ENCODE measurements at regions not wholly inside any gene's neighbourhood (a gene's known extent, or its start where the extent isn't known, plus 50 kb on each side); places are given as distances from the start of the nearest gene placed in this dataset.
"Not testable (repeated sequence)": the region's sequence is repeated elsewhere in the genome, so short reads cannot be mapped to it uniquely, and the experiment has no call there.

DNA sequence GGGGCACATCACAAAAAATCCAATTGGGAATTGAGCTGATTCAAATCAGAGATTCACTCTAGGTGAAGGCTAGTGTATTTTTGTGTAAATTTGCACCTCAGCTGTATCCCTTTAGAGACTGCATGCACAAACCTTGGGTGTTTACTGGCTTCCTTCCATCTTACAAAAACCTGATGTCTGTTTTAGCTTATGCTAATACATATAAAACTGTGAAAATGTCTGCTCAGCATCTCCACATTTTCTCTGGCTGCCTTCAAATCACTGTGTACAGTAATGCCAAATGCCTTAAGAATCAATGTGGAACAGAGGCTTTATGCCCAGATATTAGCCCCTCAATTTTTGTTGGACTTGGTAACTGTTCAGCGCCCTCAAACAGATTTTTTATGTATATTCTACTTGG is 675.8 kb upstream of the SLITRK6 start:
- Histone ChIP-seq H4K20me1 (ENCODE audit: insufficient read depth) (no peaks in the 10 kb centered on the region), H3K4me2 (ENCODE audit: unreplicated experiment) (no peak overlapping the region), H3K9me3 (ENCODE audit: low read depth) (no peaks in the 10 kb centered on the region), H3K4me3 (no peak overlapping the region), H3F3A (ENCODE audit: insufficient read depth) (no peaks in the 10 kb centered on the region), H3K27ac (no peak overlapping the region), H3K9ac (no peak overlapping the region), H3K4me1 (ENCODE audit: insufficient read depth) (no peaks in the 10 kb centered on the region), H3K79me2 (ENCODE audit: insufficient read depth) (no peaks in the 10 kb centered on the region), H3K9me2 (ENCODE audit: insufficient read depth) (no peaks in the 10 kb centered on the region), H2AFZ (no peak overlapping the region), H3K36me3 (ENCODE audit: low read depth) (no peaks in the 10 kb centered on the region), H3K27me3 (replicated peaks; ENCODE audit: insufficient read depth) (no peaks in the 10 kb centered on the region)
- no peak for DNase-seq
- in situ Hi-C loops (cut with MboI), result no loop called here
- no peak for TF ChIP-seq EZH2phosphoT487 (IDR thresholded peaks at IDR 0.05; ENCODE audit: insufficient read depth, low read depth)
- no peak for TF ChIP-seq EZH2 (IDR thresholded peaks at IDR 0.05; ENCODE audit: insufficient read depth, poor library complexity, severe bottlenecking)
- 31 to 42% methylated on average over 1 of the region's 1 CpG for WGBS, 2 experiments (ENCODE audit: low coverage in 1 of 2, low lambda C conversion rate in 2 of 2, missing lambda C conversion rate in 2 of 2)

DNA sequence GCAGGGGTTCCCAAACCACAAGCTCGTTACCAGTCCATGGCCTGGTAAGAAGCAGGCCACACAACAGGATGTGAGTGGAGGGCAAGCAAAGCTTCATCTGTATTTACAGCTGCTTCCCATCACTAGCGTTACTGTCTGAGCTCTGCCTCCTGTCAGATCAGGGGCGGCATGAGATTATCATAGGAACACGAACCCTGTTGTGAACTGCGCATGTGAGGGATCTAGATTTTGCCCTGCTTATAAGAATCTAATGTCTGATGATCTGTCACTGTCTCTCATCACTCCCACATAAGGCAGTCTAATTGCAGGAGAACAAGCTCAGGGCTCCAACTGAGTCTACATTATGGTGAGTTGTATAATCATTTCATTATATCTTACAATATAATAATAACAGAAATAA is 677.4 kb upstream of the SLITRK6 start:
- H3K9me2 ChIP-seq (ENCODE audit: insufficient read depth), result no peaks in the 10 kb centered on the region
- H3K36me3 ChIP-seq (ENCODE audit: low read depth), result no peaks in the 10 kb centered on the region
- H3K9me3 ChIP-seq (ENCODE audit: low read depth), result no peaks in the 10 kb centered on the region
- 31 to 37% methylated on average over 5 of the region's 5 CpGs for WGBS, 2 experiments (ENCODE audit: low coverage in 1 of 2, low lambda C conversion rate in 2 of 2, missing lambda C conversion rate in 2 of 2)
- H3K27me3 ChIP-seq (replicated peaks; ENCODE audit: insufficient read depth), result no peaks in the 10 kb centered on the region
- no peaks in the 10 kb centered on the region for H4K20me1 ChIP-seq (ENCODE audit: insufficient read depth)
- H3K79me2 ChIP-seq (ENCODE audit: insufficient read depth), result no peaks in the 10 kb centered on the region
- TF ChIP-seq EZH2phosphoT487 (IDR thresholded peaks at IDR 0.05; ENCODE audit: insufficient read depth, low read depth) (no peak), EZH2 (IDR thresholded peaks at IDR 0.05; ENCODE audit: insufficient read depth, poor library complexity, severe bottlenecking) (no peak)
- no peak overlapping the region for H3K27ac ChIP-seq
- no peak overlapping the region for H3K4me3 ChIP-seq
- H3F3A ChIP-seq (ENCODE audit: insufficient read depth), result no peaks in the 10 kb centered on the region
- no peak overlapping the region for H2AFZ ChIP-seq
- H3K9ac ChIP-seq, result no peak overlapping the region
- H3K4me1 ChIP-seq (ENCODE audit: insufficient read depth), result no peaks in the 10 kb centered on the region
- in situ Hi-C loops (cut with MboI), result no loop called here
- no peak for DNase-seq
- no peak overlapping the region for H3K4me2 ChIP-seq (ENCODE audit: unreplicated experiment)

DNA sequence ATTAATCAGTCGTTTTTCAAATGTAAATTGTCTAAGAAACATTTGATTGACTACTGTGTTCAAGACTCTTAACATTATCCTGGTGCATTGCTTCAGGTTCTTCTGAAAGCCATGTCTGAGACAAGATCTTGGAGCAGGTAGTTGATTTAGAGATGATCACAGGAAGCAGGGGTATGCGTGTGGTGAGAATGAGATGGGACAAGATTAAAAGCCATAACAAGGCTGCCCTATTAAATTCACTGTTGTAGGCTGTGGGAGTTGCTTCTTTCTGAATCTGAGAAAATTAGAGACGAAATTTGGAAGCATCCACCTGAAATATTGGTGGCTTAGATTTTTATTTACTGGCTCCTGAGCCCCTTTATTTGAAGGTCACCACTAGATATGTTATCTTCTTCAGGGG is 687.4 kb upstream of the SLITRK6 start:
- Histone ChIP-seq H3K9ac (no peak overlapping the region), H3K4me1 (ENCODE audit: insufficient read depth) (no peaks in the 10 kb centered on the region), H3K4me2 (ENCODE audit: unreplicated experiment) (no peak overlapping the region), H2AFZ (no peak overlapping the region), H3K9me2 (ENCODE audit: insufficient read depth) (no peaks in the 10 kb centered on the region), H3F3A (ENCODE audit: insufficient read depth) (no peaks in the 10 kb centered on the region), H3K79me2 (ENCODE audit: insufficient read depth) (no peaks in the 10 kb centered on the region), H4K20me1 (ENCODE audit: insufficient read depth) (no peaks in the 10 kb centered on the region), H3K27me3 (replicated peaks; ENCODE audit: insufficient read depth) (no peaks in the 10 kb centered on the region), H3K4me3 (no peak overlapping the region), H3K9me3 (ENCODE audit: low read depth) (no peaks in the 10 kb centered on the region), H3K27ac (no peak overlapping the region), H3K36me3 (ENCODE audit: low read depth) (no peaks in the 10 kb centered on the region)
- in situ Hi-C loops (cut with MboI), result no loop called here
- 33 to 41% methylated on average over 3 of the region's 3 CpGs for WGBS, 2 experiments (ENCODE audit: low coverage in 1 of 2, low lambda C conversion rate in 2 of 2, missing lambda C conversion rate in 2 of 2)
- no peak for DNase-seq
- TF ChIP-seq EZH2phosphoT487 (IDR thresholded peaks at IDR 0.05; ENCODE audit: insufficient read depth, low read depth) (no peak), EZH2 (IDR thresholded peaks at IDR 0.05; ENCODE audit: insufficient read depth, poor library complexity, severe bottlenecking) (no peak)

DNA sequence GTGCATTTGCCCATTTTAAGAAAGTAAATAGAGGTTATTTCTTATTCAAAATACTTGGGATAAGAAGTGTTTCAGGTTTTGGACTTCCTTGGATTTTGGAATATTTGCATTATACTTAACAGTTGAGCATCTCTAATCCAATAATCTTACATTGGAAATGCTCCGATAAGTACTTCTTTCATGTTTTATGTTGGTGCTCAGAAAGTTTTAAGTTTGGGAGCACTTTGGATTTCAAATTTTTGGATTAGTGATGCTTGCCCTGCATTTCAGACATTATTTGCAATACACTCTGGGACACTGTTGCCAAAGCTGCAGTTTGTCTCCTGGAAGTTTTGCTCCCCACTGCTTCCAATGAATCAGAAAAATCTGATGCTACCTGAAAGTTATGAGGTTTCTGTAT is 691.9 kb upstream of the SLITRK6 start:
- no peaks in the 10 kb centered on the region for H3K9me2 ChIP-seq (ENCODE audit: insufficient read depth)
- H3K36me3 ChIP-seq (ENCODE audit: low read depth), result no peaks in the 10 kb centered on the region
- 92 to 94% methylated on average over 1 of the region's 1 CpG for WGBS, 2 experiments (ENCODE audit: low coverage in 1 of 2, low lambda C conversion rate in 2 of 2, missing lambda C conversion rate in 2 of 2)
- no peaks in the 10 kb centered on the region for H3K9me3 ChIP-seq (ENCODE audit: low read depth)
- TF ChIP-seq EZH2phosphoT487 (IDR thresholded peaks at IDR 0.05; ENCODE audit: insufficient read depth, low read depth) (no peak), EZH2 (IDR thresholded peaks at IDR 0.05; ENCODE audit: insufficient read depth, poor library complexity, severe bottlenecking) (no peak)
- DNase-seq, result no peak
- H3K79me2 ChIP-seq (ENCODE audit: insufficient read depth), result no peaks in the 10 kb centered on the region
- no peak overlapping the region for H3K27ac ChIP-seq
- H3K9ac ChIP-seq, result no peak overlapping the region
- in situ Hi-C loops (cut with MboI), result no loop called here
- no peak overlapping the region for H2AFZ ChIP-seq
- no peaks in the 10 kb centered on the region for H3K27me3 ChIP-seq (replicated peaks; ENCODE audit: insufficient read depth)
- no peaks in the 10 kb centered on the region for H3F3A ChIP-seq (ENCODE audit: insufficient read depth)
- no peak overlapping the region for H3K4me3 ChIP-seq
- no peaks in the 10 kb centered on the region for H4K20me1 ChIP-seq (ENCODE audit: insufficient read depth)
- no peaks in the 10 kb centered on the region for H3K4me1 ChIP-seq (ENCODE audit: insufficient read depth)
- no peak overlapping the region for H3K4me2 ChIP-seq (ENCODE audit: unreplicated experiment)

DNA sequence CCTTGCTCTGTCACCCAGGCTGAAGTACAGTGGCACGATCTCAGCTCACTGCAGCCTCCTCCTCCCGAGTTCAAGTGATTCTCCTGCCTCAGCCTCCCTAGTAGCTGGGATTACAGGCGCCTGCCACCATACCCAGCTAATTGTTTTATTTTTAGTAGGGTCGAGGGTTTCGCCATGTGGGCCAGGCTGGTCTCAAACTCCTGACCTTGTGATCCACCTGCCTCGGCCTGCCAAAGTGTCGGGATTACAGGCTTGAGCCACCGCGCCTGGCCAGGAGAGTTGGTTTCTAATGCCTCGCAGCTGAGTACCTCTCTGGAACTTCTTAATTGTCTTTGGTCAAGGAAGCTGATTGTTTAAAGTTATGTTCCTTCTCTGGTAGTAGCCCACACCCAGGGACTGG is 702.7 kb upstream of the SLITRK6 start:
- H3K36me3 ChIP-seq (ENCODE audit: low read depth); H3K9me2 ChIP-seq (ENCODE audit: insufficient read depth); in situ Hi-C loops (cut with MboI); H3K27me3 ChIP-seq (replicated peaks; ENCODE audit: insufficient read depth); H3K4me1 ChIP-seq (ENCODE audit: insufficient read depth); H3K4me3 ChIP-seq; H2AFZ ChIP-seq; H3K79me2 ChIP-seq (ENCODE audit: insufficient read depth); H3K4me2 ChIP-seq (ENCODE audit: unreplicated experiment); H3F3A ChIP-seq (ENCODE audit: insufficient read depth); DNase-seq; H3K9me3 ChIP-seq (ENCODE audit: low read depth); H4K20me1 ChIP-seq (ENCODE audit: insufficient read depth); H3K9ac ChIP-seq; H3K27ac ChIP-seq: not testable (repeated sequence)
- 48 to 49% methylated on average over 10 of the region's 10 CpGs for WGBS, 2 experiments (ENCODE audit: low coverage in 1 of 2, low lambda C conversion rate in 2 of 2, missing lambda C conversion rate in 2 of 2)

Measured in GM23248 (cell line).